Astrocyte (in vitro differentiated cells and primary cell): ENCODE measurements at regions not wholly inside any gene's neighbourhood (a gene's known extent, or its start where the extent isn't known, plus 50 kb on each side); places are given as distances from the start of the nearest gene placed in this dataset.

ENCODE experiments used
- DNase-seq: peaks from one replicate; pipeline ENCODE4 v3.0.0-alpha.2; 2010; ENCODE audit warnings: low read depth
- FAIRE-seq: peaks from 2 replicates; lab custom pipeline; 2011; peaks lifted over from hg19 to GRCh38; lab: Jason Lieb, UNC
- H2AFZ ChIP-seq: 2 replicates; pipeline ENCODE4 v1.6.0; 2012; ENCODE audit warnings: low read depth, low read length, inconsistent platforms
- H3K27ac ChIP-seq: 2 replicates; pipeline ENCODE4 v1.5.1; 2011; ENCODE audit warnings: low read depth, low read length, inconsistent platforms
- H3K27me3 ChIP-seq: 2 replicates; pipeline ENCODE4 v1.6.0; 2011; ENCODE audit warnings: low read length, inconsistent platforms; ENCODE audit not compliant: insufficient read depth
- H3K36me3 ChIP-seq: 2 replicates; pipeline ENCODE4 v1.5.1; 2011; ENCODE audit warnings: low read length, inconsistent platforms; ENCODE audit not compliant: insufficient read depth
- H3K4me1 ChIP-seq: 2 replicates; pipeline ENCODE4 v1.5.1; 2011; ENCODE audit warnings: low read length, inconsistent platforms; ENCODE audit not compliant: insufficient read depth
- H3K4me2 ChIP-seq: 2 replicates; pipeline ENCODE4 v1.6.0; 2012; ENCODE audit warnings: low read length, inconsistent platforms
- H3K4me3 ChIP-seq: 2 replicates; pipeline ENCODE4 v1.5.1; 2011; ENCODE audit warnings: low read depth, mild to moderate bottlenecking, low read length, inconsistent platforms; ENCODE audit not compliant: insufficient read depth
- H3K79me2 ChIP-seq: 2 replicates; pipeline ENCODE4 v1.6.0; 2012; ENCODE audit warnings: mild to moderate bottlenecking, low read length, inconsistent platforms; ENCODE audit not compliant: insufficient read depth
- H3K9ac ChIP-seq: 2 replicates; pipeline ENCODE4 v1.6.0; 2012; ENCODE audit warnings: mild to moderate bottlenecking, low read length, inconsistent platforms
- H3K9me3 ChIP-seq: 2 replicates; pipeline ENCODE4 v1.5.1; 2012; ENCODE audit warnings: low read depth, mild to moderate bottlenecking, low read length, inconsistent platforms; ENCODE audit not compliant: insufficient read depth
- H4K20me1 ChIP-seq: 2 replicates; pipeline ENCODE4 v1.6.0; 2012; ENCODE audit warnings: low read length, inconsistent platforms; ENCODE audit not compliant: insufficient read depth
- H3K27ac Mint-ChIP-seq: one replicate; pipeline ENCODE4 v1.8.0; 2021; ENCODE audit warnings: mild to moderate bottlenecking, mixed read lengths; ENCODE audit not compliant: unreplicated experiment
- H3K27me3 Mint-ChIP-seq: one replicate; pipeline ENCODE4 v1.8.0; 2021; ENCODE audit warnings: low read depth, mixed read lengths; ENCODE audit not compliant: unreplicated experiment
- H3K36me3 Mint-ChIP-seq: one replicate; pipeline ENCODE4 v1.8.0; 2021; ENCODE audit warnings: low read depth, mixed read lengths; ENCODE audit not compliant: unreplicated experiment
- H3K4me1 Mint-ChIP-seq: one replicate; pipeline ENCODE4 v1.8.0; 2021; ENCODE audit warnings: low read depth, mixed read lengths; ENCODE audit not compliant: unreplicated experiment
- H3K4me3 Mint-ChIP-seq: one replicate; pipeline ENCODE4 v1.8.0; 2021; ENCODE audit warnings: mild to moderate bottlenecking, moderate library complexity, mixed read lengths; ENCODE audit not compliant: unreplicated experiment
- H3K9me3 Mint-ChIP-seq: one replicate; pipeline ENCODE4 v1.8.0; 2021; ENCODE audit warnings: mild to moderate bottlenecking, mixed read lengths; ENCODE audit not compliant: unreplicated experiment
- EZH2 ChIP-seq: IDR thresholded peaks from 2 replicates; pipeline ENCODE4 v1.6.1; 2012; ENCODE audit warnings: mild to moderate bottlenecking, low read length, inconsistent platforms; ENCODE audit not compliant: insufficient read depth
- TF ChIP-seq, protein P1 (sequence below): IDR thresholded peaks from 2 replicates; pipeline ENCODE4 v1.5.1; 2011; ENCODE audit warnings: low read depth, mild to moderate bottlenecking, inconsistent platforms, low read length, moderate library complexity; ENCODE audit not compliant: insufficient read depth

DNA sequence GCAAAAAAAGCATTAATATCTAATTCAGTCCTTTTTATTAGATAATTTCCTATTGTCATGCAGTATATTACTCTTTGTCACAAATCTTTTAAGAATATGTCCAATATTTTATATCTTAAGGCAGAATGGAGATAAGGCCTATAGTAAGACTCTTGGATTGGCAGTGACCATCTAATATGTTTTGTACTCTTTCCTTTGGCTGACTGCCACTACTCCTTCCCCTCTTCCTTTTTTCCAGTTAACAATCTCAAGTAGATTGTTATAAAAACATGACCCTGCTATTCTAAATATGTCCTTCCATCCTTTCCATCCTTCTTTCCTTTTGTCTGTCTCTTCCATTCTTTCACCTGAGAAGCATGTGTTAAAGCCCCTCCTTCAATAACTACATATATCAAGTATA lies 92.8 kb upstream of the TMEM168 start:
- no peak overlapping the region for H3K27ac Mint-ChIP-seq
- H3K4me3 Mint-ChIP-seq: no peak overlapping the region
- no peaks in the 10 kb centered on the region for H3K4me1 ChIP-seq
- TF ChIP-seq, protein P1, sequence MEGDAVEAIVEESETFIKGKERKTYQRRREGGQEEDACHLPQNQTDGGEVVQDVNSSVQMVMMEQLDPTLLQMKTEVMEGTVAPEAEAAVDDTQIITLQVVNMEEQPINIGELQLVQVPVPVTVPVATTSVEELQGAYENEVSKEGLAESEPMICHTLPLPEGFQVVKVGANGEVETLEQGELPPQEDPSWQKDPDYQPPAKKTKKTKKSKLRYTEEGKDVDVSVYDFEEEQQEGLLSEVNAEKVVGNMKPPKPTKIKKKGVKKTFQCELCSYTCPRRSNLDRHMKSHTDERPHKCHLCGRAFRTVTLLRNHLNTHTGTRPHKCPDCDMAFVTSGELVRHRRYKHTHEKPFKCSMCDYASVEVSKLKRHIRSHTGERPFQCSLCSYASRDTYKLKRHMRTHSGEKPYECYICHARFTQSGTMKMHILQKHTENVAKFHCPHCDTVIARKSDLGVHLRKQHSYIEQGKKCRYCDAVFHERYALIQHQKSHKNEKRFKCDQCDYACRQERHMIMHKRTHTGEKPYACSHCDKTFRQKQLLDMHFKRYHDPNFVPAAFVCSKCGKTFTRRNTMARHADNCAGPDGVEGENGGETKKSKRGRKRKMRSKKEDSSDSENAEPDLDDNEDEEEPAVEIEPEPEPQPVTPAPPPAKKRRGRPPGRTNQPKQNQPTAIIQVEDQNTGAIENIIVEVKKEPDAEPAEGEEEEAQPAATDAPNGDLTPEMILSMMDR: no peak
- TF ChIP-seq EZH2: no peak
- H3K27ac ChIP-seq: no peak overlapping the region
- no peak overlapping the region for H3K9ac ChIP-seq
- H3K9me3 ChIP-seq: no peaks in the 10 kb centered on the region
- no peaks in the 10 kb centered on the region for H3K27me3 Mint-ChIP-seq
- H3K79me2 ChIP-seq: no peaks in the 10 kb centered on the region
- H3K4me1 Mint-ChIP-seq: no peaks in the 10 kb centered on the region
- H3K4me2 ChIP-seq: no peak overlapping the region
- no peak overlapping the region for H3K4me3 ChIP-seq
- H4K20me1 ChIP-seq: no peaks in the 10 kb centered on the region
- no peaks in the 10 kb centered on the region for H3K9me3 Mint-ChIP-seq
- no peaks in the 10 kb centered on the region for H3K36me3 ChIP-seq
- DNase-seq: no peak
- H3K36me3 Mint-ChIP-seq: peaks cover 12% of the 10 kb centered on the region
- H3K27me3 ChIP-seq: no peaks in the 10 kb centered on the region
- H2AFZ ChIP-seq: no peak overlapping the region
- no peak for FAIRE-seq

DNA sequence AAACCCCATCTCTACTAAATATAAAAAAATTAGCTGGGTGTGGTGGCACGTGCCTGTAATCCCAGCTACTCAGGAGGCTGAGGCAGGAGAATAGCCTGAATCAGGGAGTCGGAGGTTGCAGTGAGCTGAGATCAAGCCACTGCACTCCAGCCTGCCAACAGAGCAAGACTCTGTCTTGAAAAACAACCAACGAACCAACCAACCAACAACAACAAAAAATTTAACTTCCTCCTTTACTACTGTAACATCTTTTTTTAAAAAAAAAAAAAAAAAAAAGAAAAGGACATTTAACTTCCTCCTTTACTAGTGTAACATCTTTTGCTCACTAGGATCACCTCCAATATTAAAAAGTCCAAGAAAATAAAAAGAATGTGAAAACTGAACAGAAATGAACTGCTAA lies 92.3 kb upstream of the TMEM168 start:
- H3K4me2 ChIP-seq: no peak overlapping the region
- no peak overlapping the region for H3K9ac ChIP-seq
- H4K20me1 ChIP-seq: peaks cover 4% of the 10 kb centered on the region
- H3K79me2 ChIP-seq: no peaks in the 10 kb centered on the region
- Mint-ChIP-seq H3K27me3 (no peaks in the 10 kb centered on the region), H3K9me3 (no peaks in the 10 kb centered on the region), H3K4me1 (no peaks in the 10 kb centered on the region), H3K36me3 (peaks cover 13% of the 10 kb centered on the region), H3K27ac (no peak overlapping the region), H3K4me3 (no peak overlapping the region)
- TF ChIP-seq, protein P1: no peak
- no peak for TF ChIP-seq EZH2
- no peak overlapping the region for H3K27ac ChIP-seq
- FAIRE-seq (no peak), DNase-seq (no peak)
- no peaks in the 10 kb centered on the region for H3K9me3 ChIP-seq
- no peak overlapping the region for H3K4me3 ChIP-seq
- no peaks in the 10 kb centered on the region for H3K36me3 ChIP-seq
- H3K4me1 ChIP-seq: no peaks in the 10 kb centered on the region
- no peak overlapping the region for H2AFZ ChIP-seq
- no peaks in the 10 kb centered on the region for H3K27me3 ChIP-seq

GRCh38 chr7:112882022-112882421 lies 91.8 kb upstream of the TMEM168 start:
- Mint-ChIP-seq H3K36me3 (peaks cover 14% of the 10 kb centered on the region), H3K4me3 (no peak overlapping the region), H3K27me3 (no peaks in the 10 kb centered on the region), H3K4me1 (no peaks in the 10 kb centered on the region), H3K27ac (no peak overlapping the region), H3K9me3 (no peaks in the 10 kb centered on the region)
- Histone ChIP-seq H3K27ac (no peak overlapping the region), H4K20me1 (peaks cover 4% of the 10 kb centered on the region), H3K4me1 (no peaks in the 10 kb centered on the region), H3K9ac (no peak overlapping the region), H3K79me2 (no peaks in the 10 kb centered on the region), H3K4me2 (no peak overlapping the region), H3K27me3 (no peaks in the 10 kb centered on the region), H3K36me3 (no peaks in the 10 kb centered on the region), H3K9me3 (no peaks in the 10 kb centered on the region), H3K4me3 (no peak overlapping the region), H2AFZ (no peak overlapping the region)
- no peak for TF ChIP-seq EZH2
- TF ChIP-seq, protein P1: no peak
- DNase-seq (no peak), FAIRE-seq (no peak)
